Adrenal gland (tissue), 5 donors: ENCODE measurements at regions not wholly inside any gene's neighbourhood (a gene's known extent, or its start where the extent isn't known, plus 50 kb on each side); places are given as distances from the start of the nearest gene placed in this dataset.

Experiments used
- POLR2A ChIP-seq, 2 donors: fragments of 450-650 bp; IDR thresholded peaks; one replicate each; pipeline ENCODE4 v1.6.1; 2017; ENCODE audit warnings: antibody characterized with exemption in 2 of 2, mild to moderate bottlenecking in 2 of 2, moderate library complexity in 1 of 2
- TF ChIP-seq, protein P1 (sequence below), 6 experiments: fragments of 450-650 bp in 4 of 6; fragments of 200-600 bp in 2 of 6; sonication (generic) in 1 of 6; IDR thresholded peaks; 1 replicate in 5 of 6; 2 replicates in 1 of 6; pipeline versions ENCODE4 v1.5.1 to v1.8.0; 2016 to 2021; ENCODE audit warnings: antibody characterized with exemption in 6 of 6, mild to moderate bottlenecking in 2 of 6, moderate library complexity in 1 of 6
- donor health status: DM: no; HTN: no; CAD: no.

DNA sequence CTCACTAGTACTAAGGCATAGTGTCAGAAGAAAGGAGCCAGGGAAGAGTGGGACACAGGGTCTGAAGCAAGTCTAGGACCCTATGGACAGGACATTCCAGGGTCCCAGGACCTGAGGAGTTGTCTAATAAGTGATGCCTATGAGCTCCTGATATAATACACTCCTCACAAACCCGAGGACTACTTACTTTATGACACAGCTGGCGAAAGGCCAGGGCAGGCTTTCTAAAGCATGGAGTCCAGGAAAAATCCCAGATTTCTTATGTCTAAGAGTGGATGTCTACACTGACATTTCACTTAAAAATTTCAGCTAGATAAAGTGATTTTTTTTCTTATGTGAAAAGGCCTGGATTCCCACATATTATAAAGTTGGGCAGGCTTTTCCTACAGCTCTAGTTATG, 502.2 kb upstream of the SETBP1 start:
- TF ChIP-seq, protein P1, sequence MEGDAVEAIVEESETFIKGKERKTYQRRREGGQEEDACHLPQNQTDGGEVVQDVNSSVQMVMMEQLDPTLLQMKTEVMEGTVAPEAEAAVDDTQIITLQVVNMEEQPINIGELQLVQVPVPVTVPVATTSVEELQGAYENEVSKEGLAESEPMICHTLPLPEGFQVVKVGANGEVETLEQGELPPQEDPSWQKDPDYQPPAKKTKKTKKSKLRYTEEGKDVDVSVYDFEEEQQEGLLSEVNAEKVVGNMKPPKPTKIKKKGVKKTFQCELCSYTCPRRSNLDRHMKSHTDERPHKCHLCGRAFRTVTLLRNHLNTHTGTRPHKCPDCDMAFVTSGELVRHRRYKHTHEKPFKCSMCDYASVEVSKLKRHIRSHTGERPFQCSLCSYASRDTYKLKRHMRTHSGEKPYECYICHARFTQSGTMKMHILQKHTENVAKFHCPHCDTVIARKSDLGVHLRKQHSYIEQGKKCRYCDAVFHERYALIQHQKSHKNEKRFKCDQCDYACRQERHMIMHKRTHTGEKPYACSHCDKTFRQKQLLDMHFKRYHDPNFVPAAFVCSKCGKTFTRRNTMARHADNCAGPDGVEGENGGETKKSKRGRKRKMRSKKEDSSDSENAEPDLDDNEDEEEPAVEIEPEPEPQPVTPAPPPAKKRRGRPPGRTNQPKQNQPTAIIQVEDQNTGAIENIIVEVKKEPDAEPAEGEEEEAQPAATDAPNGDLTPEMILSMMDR (IDR thresholded peaks at IDR 0.05) = no peak
- no peak for TF ChIP-seq POLR2A (IDR thresholded peaks at IDR 0.05)
